KBM-7 (cell line): ENCODE measurements at regions not wholly inside any gene's neighbourhood (a gene's known extent, or its start where the extent isn't known, plus 50 kb on each side); places are given as distances from the start of the nearest gene placed in this dataset.

ENCODE experiments used
- DNase-seq: peaks from one replicate; pipeline ENCODE4 v3.0.0-alpha.2; 2015
- in situ Hi-C: fragments of 300-500 bp; cut with MboI; formaldehyde crosslinking; loops from 2 replicates; pipeline ENCODE4 v1.14.3; 2020; ENCODE audit warnings: low sequenced_read_pairs, low pct_unique_long_range_greater_than_20kb, mixed read lengths

GRCh38 chr20:20856956-20857355 lies 144.5 kb upstream of the RALGAPA2 start:
- no peak for DNase-seq
- in situ Hi-C loops, result loop anchor here (25.0 kb wide), 1 partner anchor 380 kb away; no protein-coding TSS in a partner anchor

- no peak for DNase-seq
- in situ Hi-C loops, result loop anchor here (25.0 kb wide), 1 partner anchor 381 kb away; no protein-coding TSS in a partner anchor
Observed at GRCh38 chr20:20856306-20856705, 143.9 kb upstream of the RALGAPA2 start.

DNA sequence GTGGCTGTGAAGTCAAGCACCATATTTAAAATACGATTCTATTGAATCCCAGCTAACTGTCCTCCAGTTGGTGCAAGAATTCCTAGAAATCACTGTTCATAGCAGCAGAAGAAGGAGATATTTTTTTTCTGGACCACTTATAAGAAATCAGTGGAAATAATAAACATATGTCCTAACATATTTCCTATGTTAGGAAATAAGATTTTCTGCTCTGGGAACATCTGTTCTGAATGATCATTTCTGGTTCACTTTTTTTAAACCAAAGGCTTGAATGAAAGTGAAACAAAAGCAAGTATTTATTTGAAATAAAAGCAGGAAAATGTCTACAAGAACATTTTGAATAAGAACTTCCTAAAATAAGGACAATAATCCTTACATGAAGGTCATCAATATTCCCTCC lies 138.9 kb upstream of the RALGAPA2 start:
- in situ Hi-C loops, result loop anchor here (25.0 kb wide), 1 partner anchor 386 kb away; no protein-coding TSS in a partner anchor
- DNase-seq, result no peak

- in situ Hi-C loops, result loop anchor here (25.0 kb wide), 1 partner anchor 387 kb away; no protein-coding TSS in a partner anchor
- DNase-seq, result no peak
Observed at GRCh38 chr20:20850407-20850806, 138.0 kb upstream of the RALGAPA2 start.

DNA sequence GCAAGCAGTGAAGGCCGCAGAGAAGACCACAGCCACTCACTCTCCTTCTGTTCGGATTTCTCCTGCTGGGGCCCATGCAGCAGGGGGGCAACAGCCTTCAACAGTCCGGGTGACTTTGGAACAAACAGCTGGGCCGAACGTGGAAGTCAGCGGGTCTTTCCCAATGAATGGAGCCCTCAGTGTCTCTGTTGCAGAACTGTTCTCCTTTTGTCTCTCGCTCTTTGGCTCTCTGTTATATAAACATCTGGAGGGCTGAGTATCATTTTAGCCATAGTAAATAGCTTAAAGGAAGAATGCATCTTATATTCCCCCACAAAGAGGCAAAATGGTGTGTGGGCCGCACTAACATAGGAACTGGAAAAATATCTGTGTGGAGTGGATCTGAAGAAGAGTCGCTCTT lies 136.7 kb upstream of the RALGAPA2 start:
- no peak for DNase-seq
- in situ Hi-C loops, result no loop called here

GRCh38 chr20:20847814-20848213 lies 135.4 kb upstream of the RALGAPA2 start:
- DNase-seq, result no peak
- in situ Hi-C loops, result no loop called here

DNA sequence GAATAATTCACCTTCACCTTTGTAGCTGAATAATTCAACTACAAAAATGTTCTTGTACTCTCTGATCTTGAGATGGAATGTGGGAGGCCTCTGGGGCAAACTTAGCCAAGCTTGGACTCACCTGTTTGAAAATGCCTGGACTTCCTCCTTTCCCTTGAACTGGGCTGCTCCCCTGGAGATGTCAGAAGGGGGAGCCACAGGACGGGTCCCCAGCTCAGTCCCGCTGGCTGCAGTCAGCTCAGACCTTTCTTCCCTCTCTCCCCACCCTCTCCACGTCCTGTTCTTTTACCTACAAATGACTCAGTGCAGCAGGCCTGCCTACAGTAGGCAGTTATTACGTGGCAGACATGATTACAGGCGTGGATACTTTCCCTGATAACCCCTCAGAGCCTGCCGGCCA lies 131.5 kb upstream of the RALGAPA2 start:
- no peak for DNase-seq
- in situ Hi-C loops, result no loop called here

GRCh38 chr20:20839771-20840170 lies 127.3 kb upstream of the RALGAPA2 start:
- no peak for DNase-seq
- in situ Hi-C loops, result no loop called here

DNA sequence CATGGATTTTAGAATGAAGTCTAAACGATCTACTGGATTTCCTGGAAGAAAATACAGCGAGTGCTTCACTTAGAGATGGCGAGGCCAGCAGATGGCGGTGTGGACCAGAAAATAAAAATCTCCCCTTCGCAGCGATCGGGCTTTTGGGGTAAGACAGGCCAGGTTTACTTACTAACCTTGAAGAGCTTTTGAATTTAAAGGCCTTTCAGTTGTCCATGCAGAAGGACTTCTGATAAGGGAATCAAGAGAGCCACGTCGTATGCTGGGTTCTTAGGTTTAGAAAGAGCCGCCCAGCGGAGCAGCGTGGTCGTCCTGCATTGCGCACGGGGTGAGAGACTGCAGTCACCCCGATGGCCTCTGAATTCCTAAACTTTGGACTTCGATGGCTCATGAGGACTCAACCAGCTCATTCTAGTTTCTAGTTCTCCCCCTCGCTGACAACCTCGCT lies 125.2 kb upstream of the RALGAPA2 start:
- in situ Hi-C loops, result no loop called here
- peak; percentile 74 for DNase-seq

DNA sequence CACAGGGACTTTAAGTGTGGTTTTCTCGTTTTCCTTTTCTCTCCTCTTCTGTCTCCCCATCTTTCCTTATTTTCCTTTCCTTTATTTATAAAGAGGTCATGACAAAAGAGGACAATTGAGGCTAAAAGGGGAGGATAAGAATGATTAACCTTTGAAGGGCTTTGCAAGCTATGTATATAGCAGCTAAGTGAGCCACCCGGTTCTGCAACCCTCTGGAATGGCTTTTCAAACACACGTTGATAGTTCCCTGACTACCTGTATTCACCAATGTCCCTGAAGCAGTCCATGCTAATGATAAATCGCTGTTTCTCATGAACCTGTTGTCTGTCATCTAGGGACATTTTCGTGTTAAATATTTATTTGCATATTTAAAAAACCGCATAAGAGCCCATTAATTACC lies 124.4 kb upstream of the RALGAPA2 start:
- in situ Hi-C loops, result no loop called here
- DNase-seq, result no peak

- no peak for DNase-seq
- in situ Hi-C loops, result no loop called here
Observed at GRCh38 chr20:20835897-20836296, 123.5 kb upstream of the RALGAPA2 start.

- in situ Hi-C loops, result no loop called here
- no peak for DNase-seq
Observed at GRCh38 chr20:20834008-20834407, 121.6 kb upstream of the RALGAPA2 start.

DNA sequence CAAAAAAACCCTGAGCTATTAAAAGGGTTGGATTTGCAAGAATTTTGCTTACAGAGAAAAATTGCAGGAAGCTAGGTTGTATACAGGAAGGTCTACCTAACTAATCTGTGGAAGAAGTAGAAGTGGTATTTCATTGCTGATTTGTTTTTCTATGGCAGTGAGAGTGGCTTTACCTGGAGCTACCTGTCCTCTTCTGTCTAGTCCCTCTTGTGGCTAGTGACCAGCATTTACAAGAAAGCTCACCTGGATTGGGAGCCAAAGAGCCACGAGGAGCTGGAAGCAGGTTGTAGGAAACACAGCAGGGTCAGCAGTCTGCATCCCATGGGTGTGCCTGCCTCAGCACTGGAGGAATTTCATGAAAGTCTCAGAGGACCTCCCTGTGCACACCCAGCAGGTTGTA lies 120.3 kb upstream of the RALGAPA2 start:
- in situ Hi-C loops, result no loop called here
- no peak for DNase-seq

DNA sequence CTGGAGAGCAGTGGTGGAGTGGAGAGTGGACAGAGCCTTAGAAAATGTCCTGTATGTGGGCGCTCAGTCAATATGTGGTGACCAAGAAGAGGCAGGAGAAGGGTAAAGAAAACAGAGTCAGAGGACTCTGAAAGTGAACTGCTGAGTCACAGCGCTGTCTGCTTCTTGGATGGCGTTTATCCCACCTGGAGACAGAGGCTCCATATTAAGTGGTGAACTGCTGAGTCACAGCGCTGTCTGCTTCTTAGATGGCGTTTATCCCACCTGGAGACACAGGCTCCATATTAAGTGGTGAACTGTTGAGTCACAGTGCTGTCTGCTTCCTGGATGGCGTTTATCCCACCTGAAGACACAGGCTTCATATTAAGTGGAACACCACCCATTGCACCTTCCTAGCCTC lies 119.3 kb upstream of the RALGAPA2 start:
- in situ Hi-C loops, result no loop called here
- DNase-seq, result no peak

GRCh38 chr20:20829681-20830080 lies 117.2 kb upstream of the RALGAPA2 start:
- in situ Hi-C loops, result loop anchor here (10.0 kb wide), 1 partner anchor 175 kb away; no protein-coding TSS in a partner anchor
- DNase-seq, result no peak

- DNase-seq, result no peak
- in situ Hi-C loops, result loop anchor here (10.0 kb wide), 1 partner anchor 173 kb away; no protein-coding TSS in a partner anchor
Observed at GRCh38 chr20:20827992-20828597, 115.7 kb upstream of the RALGAPA2 start.

DNA sequence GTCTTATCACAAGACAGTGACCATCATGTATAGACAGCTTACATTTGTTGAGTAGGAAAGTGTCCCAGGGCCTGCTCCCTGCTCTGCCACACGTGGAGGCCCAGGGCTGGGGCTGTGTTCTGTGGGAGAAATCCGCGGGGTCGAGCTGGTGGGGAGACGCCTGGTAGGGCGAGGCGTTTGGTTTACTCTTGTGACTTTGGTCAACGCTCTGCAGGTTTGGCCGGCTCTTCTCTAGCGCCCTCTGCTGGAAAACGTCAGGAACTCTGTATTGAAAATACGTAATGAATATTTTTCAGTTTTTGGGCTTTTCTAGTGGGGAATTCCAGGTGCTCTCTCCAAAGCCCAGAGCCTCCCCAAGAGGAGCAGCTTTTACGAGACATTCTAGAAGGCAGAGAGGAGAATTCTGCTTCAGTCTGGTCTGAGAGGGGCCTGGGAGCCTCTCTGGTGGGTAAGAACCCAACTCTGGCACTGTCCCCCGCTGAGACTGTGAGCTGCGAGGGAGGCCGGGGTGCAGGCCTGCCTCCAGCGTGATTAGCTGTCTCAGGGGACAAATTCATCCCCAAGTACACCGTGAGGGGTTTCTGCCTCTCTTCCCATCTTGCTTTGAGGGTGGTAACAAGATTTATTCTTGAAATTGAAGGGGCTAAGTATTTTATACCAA lies 112.6 kb upstream of the RALGAPA2 start:
- peak; percentile 60 for DNase-seq
- in situ Hi-C loops, result loop anchor here (10.0 kb wide), 1 partner anchor 170 kb away; no protein-coding TSS in a partner anchor

DNA sequence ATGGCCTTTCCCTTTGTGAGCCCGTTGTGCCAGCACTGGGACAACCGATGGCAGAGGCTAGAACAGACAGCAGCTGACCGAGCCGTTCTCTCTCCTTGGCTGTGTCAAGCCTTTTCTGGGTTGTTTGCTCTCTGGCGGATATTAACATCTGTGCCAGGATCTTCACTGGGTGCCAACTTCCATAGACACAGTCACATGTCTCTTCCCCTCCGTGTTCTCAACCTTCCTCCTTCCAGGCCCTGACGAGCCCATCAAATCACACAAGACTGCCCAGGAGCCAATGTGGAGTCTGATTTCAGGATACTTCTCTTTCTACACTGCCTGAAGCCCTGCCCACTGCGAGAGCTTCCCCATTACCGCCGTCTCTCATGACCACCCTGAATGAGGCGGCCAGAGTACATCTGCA lies 111.0 kb upstream of the RALGAPA2 start:
- in situ Hi-C loops, result loop anchor here (10.0 kb wide), 1 partner anchor 169 kb away; no protein-coding TSS in a partner anchor
- no peak for DNase-seq

DNA sequence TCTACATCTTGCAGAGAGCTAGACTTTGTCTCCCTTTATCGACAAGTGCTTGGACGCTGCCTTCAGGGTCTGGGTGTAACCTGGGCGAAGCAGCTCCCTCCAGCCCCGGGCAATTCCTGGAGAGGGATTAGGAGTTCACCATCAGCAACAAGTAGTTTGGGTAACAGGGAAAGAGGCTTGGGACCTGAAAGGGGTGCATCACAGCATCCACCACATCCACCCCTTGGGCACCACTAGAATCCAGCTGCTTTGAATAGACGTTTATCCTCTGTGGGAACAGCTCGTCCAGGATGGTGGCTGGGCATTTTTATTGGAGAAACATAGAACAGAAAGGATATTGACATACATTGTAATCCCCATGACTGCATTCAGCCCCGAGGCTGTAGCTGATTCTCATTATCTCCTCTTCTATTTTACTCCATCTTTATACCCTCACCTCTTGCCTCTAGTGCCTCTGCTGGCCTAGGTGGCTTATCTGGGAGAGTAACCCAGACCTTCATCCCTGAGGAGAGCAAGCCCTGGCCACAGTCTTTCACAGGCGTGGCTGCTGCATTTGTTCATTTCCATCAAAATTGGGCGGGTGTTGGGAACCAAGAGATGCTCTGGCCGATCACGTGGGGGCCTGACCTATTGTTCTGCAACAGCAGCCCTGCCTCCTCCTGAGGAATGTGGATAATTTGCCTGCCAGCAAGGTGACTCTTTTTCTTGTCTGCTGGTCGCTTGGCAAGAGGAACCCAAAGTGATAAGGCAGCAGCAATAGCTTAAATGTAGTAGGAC lies 109.2 kb upstream of the RALGAPA2 start:
- in situ Hi-C loops, result loop anchor here (10.0 kb wide), 1 partner anchor 167 kb away; no protein-coding TSS in a partner anchor
- DNase-seq, result no peak
